SJSA1 (cell line): ENCODE measurements at regions not wholly inside any gene's neighbourhood (a gene's known extent, or its start where the extent isn't known, plus 50 kb on each side); places are given as distances from the start of the nearest gene placed in this dataset.
"Not testable (repeated sequence)": the region's sequence is repeated elsewhere in the genome, so short reads cannot be mapped to it uniquely, and the experiment has no call there.

Source experiments
- DNase-seq, 2 experiments: peaks; one replicate each; pipeline ENCODE4 v3.0.0-alpha.2; 2015 to 2020; ENCODE audit warnings: low spot score in 2 of 2, low read depth in 1 of 2
- H3K27ac ChIP-seq: fragments of 250-450 bp; sonication (Bioruptor Pico); 2 replicates; pipeline ENCODE4 v1.5.1; 2020; ENCODE audit warnings: mild to moderate bottlenecking, moderate library complexity
- H3K27me3 ChIP-seq: fragments of 250-450 bp; sonication (Bioruptor Pico); replicated peaks from 2 replicates; pipeline ENCODE4 v1.5.1; 2020; ENCODE audit warnings: mild to moderate bottlenecking, moderate library complexity
- H3K36me3 ChIP-seq: fragments of 250-450 bp; sonication (Bioruptor Pico); 2 replicates; pipeline ENCODE4 v1.5.1; 2020; ENCODE audit warnings: mild to moderate bottlenecking
- H3K4me1 ChIP-seq: fragments of 250-450 bp; sonication (Bioruptor Pico); replicated peaks from 2 replicates; pipeline ENCODE4 v1.6.1; 2021; ENCODE audit warnings: mild to moderate bottlenecking
- H3K4me3 ChIP-seq: fragments of 250-450 bp; sonication (Bioruptor Pico); 2 replicates; pipeline ENCODE4 v1.5.1; 2020; ENCODE audit warnings: mild to moderate bottlenecking
- H3K9me3 ChIP-seq: fragments of 250-450 bp; sonication (Bioruptor Pico); replicated peaks from 2 replicates; pipeline ENCODE4 v1.5.1; 2020; ENCODE audit warnings: mild to moderate bottlenecking

DNA sequence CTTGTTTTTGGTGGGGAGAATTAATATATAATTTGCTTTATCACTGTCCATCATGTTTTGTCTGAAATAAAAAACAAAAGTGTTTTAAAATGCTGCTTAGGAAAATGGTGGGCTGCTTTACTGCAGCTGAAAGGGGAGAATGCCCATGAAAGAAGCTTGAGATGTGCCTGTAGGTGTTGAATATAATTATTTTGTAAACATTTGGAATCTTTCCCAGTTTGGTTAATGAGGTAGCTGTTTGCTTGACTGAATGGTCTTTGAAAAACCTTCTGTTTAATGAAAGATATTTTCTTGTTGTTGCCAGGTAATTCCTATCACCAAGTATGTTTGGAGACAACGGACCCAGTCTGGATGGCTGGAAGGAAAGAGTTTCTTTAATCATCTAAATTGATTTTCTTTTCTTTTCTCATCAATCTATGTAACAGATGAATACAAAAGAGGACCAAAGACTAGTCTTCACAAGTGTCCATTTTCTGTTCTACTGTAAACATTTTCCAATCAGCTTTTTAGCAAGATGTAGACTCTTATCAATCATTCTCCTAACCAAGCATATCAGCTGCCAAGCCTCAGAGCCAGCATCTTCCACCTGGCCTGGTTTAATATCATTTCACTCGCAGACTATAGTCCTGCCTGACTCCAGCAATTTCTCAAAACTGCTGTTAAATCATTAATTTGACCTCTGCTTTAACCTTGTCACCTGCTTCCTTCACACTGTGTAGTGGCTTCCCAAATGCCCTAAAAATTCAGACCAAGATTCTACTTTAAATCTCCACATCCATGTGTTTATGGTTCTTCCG lies 441.2 kb upstream of the CHD1 start:
- Histone ChIP-seq H3K9me3 (no peaks in the 10 kb centered on the region), H3K4me1 (no peaks in the 10 kb centered on the region), H3K36me3 (no peaks in the 10 kb centered on the region), H3K27me3 (no peaks in the 10 kb centered on the region), H3K4me3 (no peak overlapping the region), H3K27ac (no peak overlapping the region)
- DNase-seq, result no peak

DNA sequence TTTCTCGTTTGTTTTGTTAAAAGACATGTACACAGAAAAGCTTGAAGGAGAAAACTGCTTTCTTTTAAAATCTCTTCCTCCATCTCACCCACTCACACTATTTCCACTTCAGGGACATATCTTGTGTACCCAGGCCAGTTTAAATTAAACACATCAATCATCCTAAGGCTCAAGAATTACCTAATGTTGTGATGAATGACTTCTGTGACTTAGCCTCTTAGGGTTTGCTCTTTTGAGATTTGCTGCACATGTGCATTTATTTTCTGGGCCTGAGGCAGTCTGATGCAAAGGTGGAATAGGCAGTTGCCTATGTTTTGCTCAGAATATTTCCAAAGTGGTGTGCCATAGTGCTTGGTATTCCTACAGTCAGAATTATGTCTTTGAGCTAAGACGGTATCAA lies 439.9 kb upstream of the CHD1 start:
- no peak overlapping the region for H3K27ac ChIP-seq
- H3K27me3 ChIP-seq, result no peaks in the 10 kb centered on the region
- H3K36me3 ChIP-seq, result no peaks in the 10 kb centered on the region

DNA sequence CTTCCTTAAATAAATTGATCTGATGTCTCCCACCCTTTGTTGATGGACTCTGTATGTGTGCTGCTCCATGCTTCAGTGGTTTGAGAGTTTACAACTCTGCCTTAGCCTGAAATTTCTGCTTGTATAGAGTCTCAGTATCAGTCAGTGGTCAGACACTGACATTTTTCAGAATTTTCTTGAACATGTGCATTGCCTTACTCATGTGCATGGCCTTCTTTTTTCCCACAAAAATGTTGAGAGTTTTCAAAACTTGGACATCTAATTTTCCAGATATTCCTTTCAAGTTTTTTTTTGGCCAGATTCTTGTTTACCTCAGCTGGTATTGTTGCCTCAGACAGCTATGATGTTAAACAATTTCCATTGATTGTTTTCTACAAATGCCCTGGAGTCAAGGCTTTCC lies 427.1 kb upstream of the CHD1 start:
- H3K4me1 ChIP-seq, result no peaks in the 10 kb centered on the region
- no peaks in the 10 kb centered on the region for H3K27me3 ChIP-seq
- no peak for DNase-seq
- H3K27ac ChIP-seq, result no peak overlapping the region
- no peaks in the 10 kb centered on the region for H3K9me3 ChIP-seq
- no peaks in the 10 kb centered on the region for H3K36me3 ChIP-seq
- no peak overlapping the region for H3K4me3 ChIP-seq

More for the DNA sequence above, 439.9 kb upstream of the CHD1 start:
- H3K4me3 ChIP-seq, result no peak overlapping the region
- H3K4me1 ChIP-seq, result no peaks in the 10 kb centered on the region
- no peaks in the 10 kb centered on the region for H3K9me3 ChIP-seq
- no peak for DNase-seq

DNA sequence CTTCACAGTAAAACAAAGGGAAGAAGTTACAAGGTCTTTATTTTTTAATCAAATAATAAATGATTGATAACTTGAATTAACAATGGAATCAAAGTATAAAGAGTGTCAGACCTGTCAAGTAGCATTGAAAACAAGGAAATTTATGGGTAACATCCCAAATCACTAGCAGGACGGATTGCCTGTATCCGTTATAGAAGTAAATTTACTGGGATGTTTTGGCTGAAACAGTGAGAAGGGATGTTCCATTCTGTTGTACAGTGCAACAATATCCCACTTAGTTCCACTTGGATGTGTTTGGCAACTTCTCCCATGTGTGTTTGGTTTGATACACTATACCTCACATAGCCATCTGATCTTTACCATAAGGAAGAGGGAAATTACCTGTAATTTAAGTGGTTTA lies 421.0 kb upstream of the CHD1 start:
- no peak for DNase-seq
- no peaks in the 10 kb centered on the region for H3K9me3 ChIP-seq
- no peaks in the 10 kb centered on the region for H3K27me3 ChIP-seq
- H3K4me3 ChIP-seq, result no peak overlapping the region
- H3K4me1 ChIP-seq, result no peaks in the 10 kb centered on the region
- no peak overlapping the region for H3K27ac ChIP-seq
- H3K36me3 ChIP-seq, result no peaks in the 10 kb centered on the region

DNA sequence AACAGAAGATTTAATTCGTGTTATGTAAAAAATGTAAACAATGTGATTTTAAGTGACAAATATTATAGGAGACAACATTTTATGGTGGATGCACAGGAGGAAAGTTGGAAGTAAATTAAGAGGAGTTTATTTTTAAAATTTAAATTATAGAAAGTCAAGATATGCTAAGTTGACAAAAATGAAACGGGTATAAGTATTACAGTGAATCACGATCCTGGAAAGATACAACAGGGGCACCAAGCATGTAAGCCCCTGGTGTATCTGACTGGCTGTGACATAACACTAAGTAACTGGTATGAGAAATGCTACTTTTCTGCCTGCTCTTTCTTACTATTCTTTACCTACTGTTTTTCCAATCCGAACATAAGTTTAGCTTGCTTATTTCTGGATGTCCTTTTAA lies 419.8 kb upstream of the CHD1 start:
- no peak overlapping the region for H3K27ac ChIP-seq
- no peak for DNase-seq
- no peak overlapping the region for H3K4me3 ChIP-seq
- H3K9me3 ChIP-seq, result no peaks in the 10 kb centered on the region
- H3K27me3 ChIP-seq, result no peaks in the 10 kb centered on the region
- no peaks in the 10 kb centered on the region for H3K36me3 ChIP-seq
- H3K4me1 ChIP-seq, result no peaks in the 10 kb centered on the region

DNA sequence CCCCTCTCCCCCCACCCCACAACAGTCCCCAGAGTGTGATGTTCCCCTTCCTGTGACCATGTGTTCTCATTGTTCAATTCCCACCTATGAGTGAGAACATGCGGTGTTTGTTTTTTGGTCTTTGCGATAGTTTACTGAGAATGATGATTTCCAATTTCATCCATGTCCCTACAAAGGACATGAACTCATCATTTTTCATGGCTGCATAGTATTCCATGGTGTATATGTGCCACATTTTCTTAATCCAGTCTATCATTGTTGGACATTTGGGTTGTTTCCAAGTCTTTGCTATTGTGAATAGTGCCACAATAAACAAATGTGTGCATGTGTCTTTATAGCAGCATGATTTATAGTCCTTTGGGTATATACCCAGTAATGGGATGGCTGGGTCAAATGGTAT lies 411.0 kb upstream of the CHD1 start:
- not testable (repeated sequence) for H3K9me3 ChIP-seq

DNA sequence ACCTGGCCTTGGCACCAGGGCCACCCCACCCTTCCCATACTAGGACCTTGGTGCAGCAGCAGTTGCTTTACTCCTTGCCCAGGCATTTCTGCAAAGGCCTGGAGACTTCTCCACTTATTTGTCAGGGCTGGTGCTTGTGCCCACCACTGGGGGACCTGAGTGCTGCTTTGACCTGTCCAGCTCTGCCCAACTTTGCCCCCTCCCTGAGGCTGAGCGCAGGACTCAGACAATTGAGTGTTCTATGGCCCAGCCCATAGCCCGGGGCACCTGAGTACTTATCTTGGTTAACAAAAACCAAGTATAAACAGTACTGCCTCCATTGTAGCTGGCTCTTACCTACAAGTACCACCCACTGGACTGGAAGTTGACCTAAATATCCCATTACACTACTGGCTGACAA lies 406.1 kb upstream of the CHD1 start:
- H3K4me1 ChIP-seq, result no peaks in the 10 kb centered on the region
- no peak overlapping the region for H3K4me3 ChIP-seq
- no peak overlapping the region for H3K27ac ChIP-seq
- H3K9me3 ChIP-seq, result 0 out of 2 replicates have a peak, but pooled peaks cover 5% of the 10 kb centered on the region
- no peaks in the 10 kb centered on the region for H3K36me3 ChIP-seq
- DNase-seq, result no peak
- no peaks in the 10 kb centered on the region for H3K27me3 ChIP-seq

More for the DNA sequence above, 411.0 kb upstream of the CHD1 start:
- not testable (repeated sequence) for H3K27ac ChIP-seq, H3K4me1 ChIP-seq, H3K27me3 ChIP-seq, H3K4me3 ChIP-seq, DNase-seq, H3K36me3 ChIP-seq

DNA sequence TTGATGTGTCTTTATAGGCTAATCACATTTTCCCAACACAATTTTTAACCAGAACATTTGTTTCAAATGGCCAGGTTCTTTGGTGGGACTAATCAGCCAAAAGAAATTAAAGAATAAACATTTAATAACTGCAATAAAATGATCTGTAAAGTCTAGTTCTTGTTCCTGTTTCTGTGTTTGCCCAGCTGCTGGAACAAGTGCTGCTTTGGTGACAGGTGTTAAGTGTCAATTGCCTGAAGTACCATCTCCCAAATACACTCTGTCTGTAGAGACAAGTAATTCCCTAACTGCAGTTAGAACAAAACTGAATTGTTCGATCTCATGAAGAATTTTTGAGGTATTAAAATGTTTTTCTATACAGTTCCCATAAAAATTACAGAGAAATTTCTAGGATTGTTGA lies 402.3 kb upstream of the CHD1 start:
- 0 out of 2 replicates have a peak, but pooled peaks cover 5% of the 10 kb centered on the region for H3K9me3 ChIP-seq
- no peaks in the 10 kb centered on the region for H3K4me1 ChIP-seq
- no peak overlapping the region for H3K27ac ChIP-seq
- DNase-seq, result no peak
- H3K4me3 ChIP-seq, result no peak overlapping the region
- H3K27me3 ChIP-seq, result no peaks in the 10 kb centered on the region
- H3K36me3 ChIP-seq, result no peaks in the 10 kb centered on the region

DNA sequence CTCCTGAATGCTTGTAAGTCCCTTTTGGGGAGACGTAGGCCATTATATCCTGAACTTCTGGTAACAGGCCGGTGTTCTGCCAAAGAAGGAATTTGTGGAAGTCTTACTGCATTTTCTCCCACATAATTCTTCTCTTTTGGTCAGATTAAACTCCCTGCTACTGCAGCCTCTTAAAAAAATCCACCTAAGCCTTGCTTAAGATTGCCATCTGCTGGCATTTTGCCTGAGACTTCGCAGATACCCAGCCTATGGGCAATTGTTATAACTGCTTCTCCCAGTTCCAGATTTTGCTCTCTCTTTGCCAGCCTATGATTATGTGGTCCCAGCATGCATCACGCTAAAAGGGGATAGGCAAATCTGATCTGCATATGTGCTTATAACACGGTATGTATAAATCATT lies 391.6 kb upstream of the CHD1 start:
- Histone ChIP-seq H3K27ac (no peak overlapping the region), H3K36me3 (no peaks in the 10 kb centered on the region), H3K27me3 (no peaks in the 10 kb centered on the region), H3K4me3 (no peak overlapping the region), H3K4me1 (no peaks in the 10 kb centered on the region), H3K9me3 (no peaks in the 10 kb centered on the region)
- no peak for DNase-seq

DNA sequence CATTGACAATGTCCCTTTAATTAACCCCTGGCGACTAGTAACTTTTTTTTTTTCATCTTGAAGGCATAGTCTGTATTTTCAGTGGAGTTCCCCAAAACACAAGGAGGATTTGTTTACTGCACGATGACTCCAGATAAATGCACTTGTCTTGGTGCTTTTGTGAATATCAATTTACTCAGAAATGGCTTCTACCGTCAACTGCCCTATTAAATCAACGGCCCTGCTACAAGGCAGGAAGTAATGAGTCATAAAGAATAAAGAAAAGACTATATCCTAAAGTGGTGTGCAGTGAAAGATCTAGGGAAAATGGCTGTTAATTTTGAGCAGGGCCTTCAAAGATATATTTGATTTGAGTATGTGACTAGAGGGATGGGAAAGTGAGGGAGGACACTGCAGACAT lies 388.3 kb upstream of the CHD1 start:
- Histone ChIP-seq H3K27ac (no peak overlapping the region), H3K9me3 (no peaks in the 10 kb centered on the region), H3K4me1 (no peaks in the 10 kb centered on the region), H3K36me3 (no peaks in the 10 kb centered on the region), H3K27me3 (no peaks in the 10 kb centered on the region), H3K4me3 (no peak overlapping the region)
- no peak for DNase-seq

DNA sequence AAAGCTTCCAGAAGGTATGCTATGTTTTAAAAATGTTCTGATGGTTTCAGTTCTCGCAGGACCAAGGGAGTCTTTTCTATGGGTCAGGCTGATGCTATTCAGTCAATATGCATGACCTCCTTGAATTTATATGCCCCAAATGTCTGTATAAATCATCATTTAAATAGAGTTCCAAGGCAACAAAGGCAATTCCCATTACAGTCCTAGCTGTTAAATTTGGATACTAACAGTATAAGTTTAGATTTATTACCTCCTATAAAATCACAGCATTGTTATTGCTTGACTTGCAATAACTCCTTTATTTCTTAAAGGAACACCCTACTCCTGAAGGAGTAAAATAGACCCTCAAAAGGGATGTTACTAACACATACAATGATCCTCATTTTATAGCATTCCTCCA lies 387.7 kb upstream of the CHD1 start:
- Histone ChIP-seq H3K27ac (no peak overlapping the region), H3K27me3 (no peaks in the 10 kb centered on the region), H3K36me3 (no peaks in the 10 kb centered on the region), H3K9me3 (no peaks in the 10 kb centered on the region), H3K4me1 (no peaks in the 10 kb centered on the region), H3K4me3 (no peak overlapping the region)
- no peak for DNase-seq

DNA sequence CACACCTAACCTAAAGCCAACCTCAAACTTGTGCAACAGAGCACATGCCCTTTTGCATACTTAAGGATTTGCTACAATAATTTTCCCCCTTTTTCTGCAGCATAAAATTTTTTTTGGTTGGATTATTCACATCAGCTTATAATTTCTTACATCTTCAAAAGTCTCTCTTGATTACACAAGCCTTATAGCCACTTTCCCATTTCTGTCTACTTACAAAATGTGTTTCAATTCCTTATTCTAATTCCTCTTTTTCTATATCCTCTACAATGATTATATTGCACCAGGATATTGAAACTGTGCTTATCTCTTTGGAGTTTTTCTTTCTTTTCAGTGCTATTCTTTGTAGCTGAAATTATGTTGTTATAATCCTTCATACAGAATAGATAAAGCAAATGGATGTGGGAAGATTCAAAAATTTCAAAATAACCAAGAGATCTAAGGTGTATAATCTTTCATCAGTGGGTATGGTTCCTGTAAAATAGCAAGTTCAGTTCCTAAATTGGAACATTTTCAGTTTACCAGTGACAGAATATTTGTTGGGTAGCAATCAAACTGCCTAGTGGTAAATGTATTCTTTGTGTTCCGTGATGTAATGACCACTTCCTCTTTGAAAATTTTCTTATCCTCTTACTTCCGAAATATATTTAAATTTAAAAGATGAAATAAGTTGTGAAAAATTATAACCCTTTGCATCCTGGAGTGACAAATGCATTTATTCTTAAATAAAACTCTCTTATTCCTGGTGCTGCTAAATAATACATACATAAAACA lies 386.8 kb upstream of the CHD1 start:
- Histone ChIP-seq H3K4me3 (no peak overlapping the region), H3K27me3 (no peaks in the 10 kb centered on the region), H3K9me3 (no peaks in the 10 kb centered on the region), H3K27ac (no peak overlapping the region), H3K36me3 (no peaks in the 10 kb centered on the region), H3K4me1 (no peaks in the 10 kb centered on the region)
- no peak for DNase-seq

DNA sequence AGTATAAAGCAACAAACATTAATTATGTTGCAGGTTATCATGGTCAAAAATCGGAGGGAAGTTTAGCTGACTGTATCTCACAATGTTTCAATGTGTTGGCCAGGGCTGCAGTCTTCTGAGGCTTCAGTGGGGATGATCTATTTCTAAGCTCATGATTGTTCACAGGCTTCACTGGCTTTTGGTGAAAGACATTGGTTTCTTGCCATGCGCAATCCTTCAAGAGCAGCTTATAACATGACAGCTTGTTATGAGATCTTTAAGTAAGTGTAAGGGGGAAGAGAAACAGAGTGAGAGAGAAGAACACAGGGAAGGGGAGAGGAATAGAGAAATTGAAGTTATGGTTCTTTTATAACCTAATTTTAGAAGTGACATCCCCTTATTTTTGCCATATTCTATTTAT lies 385.9 kb upstream of the CHD1 start:
- H3K27me3 ChIP-seq, result no peaks in the 10 kb centered on the region
- no peaks in the 10 kb centered on the region for H3K36me3 ChIP-seq
- no peak overlapping the region for H3K4me3 ChIP-seq
- H3K27ac ChIP-seq, result no peak overlapping the region
- no peaks in the 10 kb centered on the region for H3K9me3 ChIP-seq
- no peaks in the 10 kb centered on the region for H3K4me1 ChIP-seq
- no peak for DNase-seq

DNA sequence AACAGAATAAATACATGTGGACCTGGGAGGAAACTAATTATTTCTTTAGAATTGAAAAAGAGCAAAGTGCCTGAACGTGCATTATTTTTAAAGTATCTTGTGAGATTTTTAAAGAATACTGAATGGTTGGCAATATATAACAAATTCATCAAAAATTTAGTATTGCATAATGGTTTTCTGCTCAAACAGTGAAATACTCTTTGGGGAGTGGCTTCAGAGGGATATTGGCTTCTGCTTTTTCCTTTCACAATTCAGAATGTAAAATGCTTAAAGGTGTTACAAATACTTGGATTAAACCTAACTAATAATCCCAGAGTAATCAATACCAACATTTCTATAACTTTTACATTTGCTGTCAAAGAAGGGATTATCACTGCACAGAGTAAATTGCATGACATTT lies 379.3 kb upstream of the CHD1 start:
- no peaks in the 10 kb centered on the region for H3K4me1 ChIP-seq
- H3K36me3 ChIP-seq, result no peaks in the 10 kb centered on the region
- H3K27ac ChIP-seq, result no peak overlapping the region
- H3K4me3 ChIP-seq, result no peak overlapping the region
- no peaks in the 10 kb centered on the region for H3K27me3 ChIP-seq
- DNase-seq, result no peak
- H3K9me3 ChIP-seq, result no peaks in the 10 kb centered on the region
